ENCODE measurements at regions not wholly inside any gene's neighbourhood (a gene's known extent, or its start where the extent isn't known, plus 50 kb on each side); places are given as distances from the start of the nearest gene placed in this dataset.

DNA sequence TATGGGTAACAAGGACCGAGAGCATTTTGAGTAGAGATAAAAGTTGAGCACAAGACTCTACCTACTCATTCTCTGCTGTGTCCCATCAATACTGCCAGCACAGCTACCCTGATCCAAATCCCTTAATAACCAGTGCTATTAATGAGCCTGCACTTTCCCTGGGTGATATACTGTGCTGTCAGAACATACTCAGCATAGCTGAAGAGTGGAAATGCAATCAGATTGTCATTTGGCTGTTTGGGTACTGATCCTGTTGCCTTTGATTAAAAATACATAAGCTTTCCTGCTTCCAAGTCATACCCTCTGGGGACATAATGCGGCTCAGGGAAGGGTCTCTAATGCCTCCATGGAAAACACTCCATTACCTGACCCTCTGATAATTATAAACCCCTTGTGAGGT is 917.5 kb downstream of the SQOR start:
- TF ChIP-seq CEBPB (IDR thresholded peaks at IDR 0.05) = no peak
- no peak for TF ChIP-seq NFIC (IDR thresholded peaks at IDR 0.05)
- no peak for TF ChIP-seq EGR1 (IDR thresholded peaks at IDR 0.05)
- no peak for TF ChIP-seq ZBTB7A (IDR thresholded peaks at IDR 0.05; ENCODE audit: low read depth)
- TF ChIP-seq MAX (IDR thresholded peaks at IDR 0.05) = no peak
- no peak for TF ChIP-seq TCF12 (IDR thresholded peaks at IDR 0.05; ENCODE audit: low read depth)
- TF ChIP-seq CREB1 (IDR thresholded peaks at IDR 0.05; ENCODE audit: low read depth) = no peak
- no peak for TF ChIP-seq TAF1 (IDR thresholded peaks at IDR 0.05; ENCODE audit: low read depth)
- TF ChIP-seq FOXM1 (IDR thresholded peaks at IDR 0.05; ENCODE audit: borderline replicate concordance, low read depth) = no peak
- TF ChIP-seq REST (IDR thresholded peaks at IDR 0.05; ENCODE audit: low read depth) = no peak
- no peak for TF ChIP-seq RAD21 (IDR thresholded peaks at IDR 0.05; ENCODE audit: low read depth)
- no peak for TF ChIP-seq EP300 (IDR thresholded peaks at IDR 0.05; ENCODE audit: borderline replicate concordance)
- TF ChIP-seq TEAD4 (IDR thresholded peaks at IDR 0.05) = no peak
- no peak for TF ChIP-seq USF1 (IDR thresholded peaks at IDR 0.05)
- no peak for TF ChIP-seq YY1 (IDR thresholded peaks at IDR 0.05; ENCODE audit: low read depth)

GRCh38 chr15:46555547-46555946 is 920.7 kb downstream of the SQOR start:
- TF ChIP-seq CREB1 (IDR thresholded peaks at IDR 0.05; ENCODE audit: low read depth) (no peak), FOXM1 (IDR thresholded peaks at IDR 0.05; ENCODE audit: borderline replicate concordance, low read depth) (no peak), MAX (IDR thresholded peaks at IDR 0.05) (no peak), TAF1 (IDR thresholded peaks at IDR 0.05; ENCODE audit: low read depth) (no peak), USF1 (IDR thresholded peaks at IDR 0.05) (no peak), CEBPB (IDR thresholded peaks at IDR 0.05) (no peak), RAD21 (IDR thresholded peaks at IDR 0.05; ENCODE audit: low read depth) (no peak), NFIC (IDR thresholded peaks at IDR 0.05) (no peak), EP300 (IDR thresholded peaks at IDR 0.05; ENCODE audit: borderline replicate concordance) (no peak), YY1 (IDR thresholded peaks at IDR 0.05; ENCODE audit: low read depth) (no peak), EGR1 (IDR thresholded peaks at IDR 0.05) (no peak), TCF12 (IDR thresholded peaks at IDR 0.05; ENCODE audit: low read depth) (no peak), REST (IDR thresholded peaks at IDR 0.05; ENCODE audit: low read depth) (no peak), ZBTB7A (IDR thresholded peaks at IDR 0.05; ENCODE audit: low read depth) (no peak), TEAD4 (IDR thresholded peaks at IDR 0.05) (no peak)

DNA sequence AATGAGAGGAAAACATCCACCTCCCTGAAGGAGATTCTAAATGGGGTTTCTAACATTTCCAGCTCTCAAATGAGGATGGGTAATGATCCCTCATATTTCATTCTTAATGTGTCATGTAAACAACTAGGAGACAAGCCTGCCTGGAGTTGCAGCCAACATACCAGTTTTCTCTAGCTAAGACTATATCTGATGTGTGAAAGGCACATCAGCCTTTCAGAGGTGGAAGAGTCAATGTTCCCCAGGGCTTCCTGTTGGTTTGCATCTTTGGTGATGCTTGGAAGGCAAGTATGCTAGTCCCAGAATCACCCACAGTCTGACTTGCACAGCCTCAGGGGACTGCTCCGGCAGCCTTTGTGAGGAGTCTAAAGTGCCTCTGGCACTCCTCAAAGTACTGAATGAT is 921.2 kb downstream of the SQOR start:
- TF ChIP-seq TAF1 (IDR thresholded peaks at IDR 0.05; ENCODE audit: low read depth) = no peak
- no peak for TF ChIP-seq MAX (IDR thresholded peaks at IDR 0.05)
- TF ChIP-seq FOXM1 (IDR thresholded peaks at IDR 0.05; ENCODE audit: borderline replicate concordance, low read depth) = no peak
- no peak for TF ChIP-seq REST (IDR thresholded peaks at IDR 0.05; ENCODE audit: low read depth)
- no peak for TF ChIP-seq ZBTB7A (IDR thresholded peaks at IDR 0.05; ENCODE audit: low read depth)
- no peak for TF ChIP-seq TCF12 (IDR thresholded peaks at IDR 0.05; ENCODE audit: low read depth)
- no peak for TF ChIP-seq RAD21 (IDR thresholded peaks at IDR 0.05; ENCODE audit: low read depth)
- no peak for TF ChIP-seq EP300 (IDR thresholded peaks at IDR 0.05; ENCODE audit: borderline replicate concordance)
- no peak for TF ChIP-seq EGR1 (IDR thresholded peaks at IDR 0.05)

- no peak for TF ChIP-seq YY1 (IDR thresholded peaks at IDR 0.05; ENCODE audit: low read depth)
- no peak for TF ChIP-seq MAX (IDR thresholded peaks at IDR 0.05)
- TF ChIP-seq USF1 (IDR thresholded peaks at IDR 0.05) = no peak
- TF ChIP-seq NFIC (IDR thresholded peaks at IDR 0.05) = no peak
- no peak for TF ChIP-seq TEAD4 (IDR thresholded peaks at IDR 0.05)
- no peak for TF ChIP-seq REST (IDR thresholded peaks at IDR 0.05; ENCODE audit: low read depth)
- TF ChIP-seq CREB1 (IDR thresholded peaks at IDR 0.05; ENCODE audit: low read depth) = no peak
- TF ChIP-seq ZBTB7A (IDR thresholded peaks at IDR 0.05; ENCODE audit: low read depth) = no peak
- TF ChIP-seq TCF12 (IDR thresholded peaks at IDR 0.05; ENCODE audit: low read depth) = no peak
- no peak for TF ChIP-seq EGR1 (IDR thresholded peaks at IDR 0.05)
- TF ChIP-seq CEBPB (IDR thresholded peaks at IDR 0.05) = no peak
- no peak for TF ChIP-seq TAF1 (IDR thresholded peaks at IDR 0.05; ENCODE audit: low read depth)
- no peak for TF ChIP-seq EP300 (IDR thresholded peaks at IDR 0.05; ENCODE audit: borderline replicate concordance)
- no peak for TF ChIP-seq RAD21 (IDR thresholded peaks at IDR 0.05; ENCODE audit: low read depth)
Observed at GRCh38 chr15:46556559-46557379, 921.9 kb downstream of the SQOR start.
